ENCODE measurements at regions not wholly inside any gene's neighbourhood (a gene's known extent, or its start where the extent isn't known, plus 50 kb on each side); places are given as distances from the start of the nearest gene placed in this dataset.
"Not testable (repeated sequence)": the region's sequence is repeated elsewhere in the genome, so short reads cannot be mapped to it uniquely, and the experiment has no call there.

DNA sequence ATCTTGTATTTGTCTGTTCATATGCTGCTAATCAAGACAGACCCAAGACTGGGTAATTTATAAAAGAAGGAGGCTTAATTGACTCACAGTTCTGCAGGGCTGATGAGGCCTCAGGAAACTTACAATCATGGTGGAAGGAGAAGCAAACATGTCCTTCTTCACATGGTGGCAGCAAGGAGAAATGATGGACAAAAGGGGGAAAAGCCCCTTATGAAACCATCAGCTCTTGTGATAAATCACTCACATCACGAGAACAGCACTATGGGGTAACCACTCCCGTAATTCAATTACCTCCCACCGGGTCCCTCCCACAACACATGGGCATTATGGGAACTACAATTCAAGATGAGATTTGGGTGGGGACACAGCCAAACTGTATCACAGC is 117.0 kb downstream of the TTC6 start:
- DNase-seq (ENCODE audit: low read depth): not testable (repeated sequence)

- DNase-seq (ENCODE audit: low read depth): no peak
Measured at GRCh38 chr14:37712976-37713431, 117.6 kb downstream of the TTC6 start.

DNA sequence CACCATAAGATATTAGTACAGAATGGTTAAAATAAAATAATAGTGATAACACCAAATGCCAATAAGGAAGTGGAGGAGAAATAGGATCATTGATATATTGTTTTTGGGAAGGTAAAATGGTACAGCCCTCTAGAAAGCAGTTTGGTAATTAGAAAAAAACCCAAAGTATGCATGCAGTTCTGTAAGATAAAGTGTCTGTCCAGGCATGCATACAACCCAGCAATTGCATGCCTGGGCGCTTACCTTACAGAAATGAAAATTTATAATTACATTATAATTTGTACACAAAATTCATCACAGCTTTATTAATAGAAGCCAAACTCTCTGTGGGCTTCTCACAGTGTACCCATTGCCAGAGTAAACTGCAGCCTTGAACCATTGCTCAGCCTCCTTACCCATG is 124.7 kb downstream of the TTC6 start:
- DNase-seq (ENCODE audit: low read depth): no peak

- DNase-seq (ENCODE audit: low read depth): no peak
Measured at GRCh38 chr14:37721976-37722659, 126.7 kb downstream of the TTC6 start.

DNA sequence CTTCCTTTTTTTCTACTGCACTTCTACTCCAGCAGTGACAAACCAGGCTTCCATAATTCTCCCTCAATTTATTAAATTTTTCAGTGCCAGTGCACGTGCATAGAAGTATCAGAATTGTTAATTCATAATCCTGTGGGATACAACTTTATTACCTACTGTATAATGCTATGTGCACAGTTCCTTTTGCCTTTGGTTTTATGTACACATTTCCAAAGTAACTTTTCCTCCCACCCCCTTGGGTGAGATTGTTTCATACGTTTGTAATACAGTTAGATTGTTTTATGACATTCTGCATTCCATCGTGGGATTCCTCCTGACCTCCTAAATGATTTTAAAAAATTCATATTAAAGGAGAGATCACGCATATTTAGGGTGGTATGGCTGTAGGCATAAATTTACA is 128.1 kb downstream of the TTC6 start:
- DNase-seq (ENCODE audit: low read depth): no peak

- DNase-seq (ENCODE audit: low read depth): no peak
Measured at GRCh38 chr14:37726708-37727107, 131.3 kb downstream of the TTC6 start.

- DNase-seq (ENCODE audit: low read depth): no peak
Measured at GRCh38 chr14:37729218-37729617, 133.8 kb downstream of the TTC6 start.

- DNase-seq (ENCODE audit: low read depth): no peak
Measured at GRCh38 chr14:37731094-37731493, 135.7 kb downstream of the TTC6 start.

DNA sequence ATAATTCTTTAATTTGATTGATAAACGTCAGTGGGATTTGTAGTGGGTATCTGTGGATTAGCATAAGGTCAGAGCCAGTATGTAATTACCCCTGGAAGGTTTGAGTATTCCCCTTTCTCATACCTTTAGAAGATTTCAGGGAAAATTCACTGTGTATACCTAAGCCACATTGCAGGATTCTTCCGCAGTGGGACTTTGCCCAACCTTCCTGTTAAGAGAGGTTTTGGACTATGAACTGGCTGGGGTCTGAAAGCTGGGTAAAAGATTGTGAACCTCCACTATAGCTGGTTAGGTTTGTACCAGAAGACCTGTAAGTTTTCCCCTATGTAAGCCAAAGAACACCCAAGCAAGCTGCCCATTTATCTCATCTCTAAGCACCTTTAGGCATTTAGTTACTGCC is 150.2 kb downstream of the TTC6 start:
- DNase-seq (ENCODE audit: low read depth): no peak

DNA sequence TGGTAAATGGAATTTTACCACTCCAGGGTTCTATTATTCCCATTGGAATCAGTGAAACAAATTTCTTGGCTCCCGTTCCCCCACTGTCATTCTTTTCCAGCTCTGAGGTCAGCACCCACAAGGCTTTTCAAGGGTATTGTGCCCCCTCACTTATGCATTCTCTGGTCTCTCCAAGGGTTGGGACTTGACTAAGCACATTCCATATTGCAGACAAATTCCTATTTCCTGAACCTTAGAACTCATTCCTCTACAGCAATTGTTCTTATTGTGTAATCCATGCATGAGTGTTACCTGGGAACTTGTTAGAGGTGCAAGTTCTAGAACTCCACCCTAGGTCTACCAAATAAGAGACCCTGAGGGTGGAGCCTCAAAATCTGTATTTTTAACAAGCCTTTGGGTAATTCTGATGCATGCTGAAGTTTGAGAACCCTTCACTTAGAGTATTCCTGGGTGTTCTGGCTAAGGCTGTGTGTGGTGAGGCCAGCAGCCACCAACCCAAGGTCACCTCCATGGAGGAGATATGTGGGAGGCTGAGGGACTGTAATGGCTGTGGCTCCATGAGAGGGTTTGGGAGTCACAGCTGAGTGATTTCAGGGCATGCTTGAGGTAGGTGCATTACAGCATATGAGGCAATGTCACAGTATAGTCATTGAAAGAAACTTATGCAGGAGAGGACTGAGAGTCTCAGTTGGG is 150.9 kb downstream of the TTC6 start:
- no peak for DNase-seq (ENCODE audit: low read depth)

DNA sequence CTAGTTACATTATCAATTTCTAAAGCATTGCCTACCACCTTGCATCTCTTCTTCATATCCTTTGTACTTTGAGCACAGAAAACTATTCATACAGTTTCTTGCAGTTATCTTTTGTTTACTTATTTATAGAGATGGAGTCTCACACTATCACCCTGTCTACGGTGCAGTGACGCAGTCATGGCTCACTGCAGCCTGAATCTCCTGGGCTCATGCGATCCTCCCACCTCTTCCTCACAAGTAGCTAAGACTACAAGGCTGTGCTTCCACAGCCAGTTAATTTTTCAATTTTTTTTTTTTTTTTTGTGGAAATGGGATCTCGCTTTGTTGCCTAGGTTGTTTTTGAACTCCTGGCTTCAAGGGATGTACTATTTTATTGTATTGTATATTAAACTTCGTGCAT is 158.0 kb downstream of the TTC6 start:
- no peak for DNase-seq (ENCODE audit: low read depth)

DNA sequence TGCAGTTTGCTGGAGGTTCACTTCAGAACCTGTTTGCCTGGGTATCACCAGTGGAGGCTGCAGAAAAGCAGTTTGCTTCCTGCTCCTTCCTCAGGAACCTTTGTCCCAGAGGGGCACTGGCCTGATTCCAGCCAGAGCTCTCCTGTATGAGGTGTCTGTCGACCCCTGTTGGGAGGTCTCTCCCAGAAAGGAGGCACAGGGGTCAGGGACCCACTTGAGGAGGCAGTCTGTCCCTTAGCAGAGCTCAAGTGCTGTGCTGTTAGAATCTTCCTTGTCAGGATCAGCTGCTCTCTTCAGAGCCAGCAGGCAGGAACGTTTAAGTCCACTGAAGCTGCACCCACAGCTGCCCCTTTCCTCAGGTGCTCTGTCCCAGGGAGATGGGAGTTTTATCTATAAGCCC is 164.8 kb downstream of the TTC6 start:
- not testable (repeated sequence) for DNase-seq (ENCODE audit: low read depth)

DNA sequence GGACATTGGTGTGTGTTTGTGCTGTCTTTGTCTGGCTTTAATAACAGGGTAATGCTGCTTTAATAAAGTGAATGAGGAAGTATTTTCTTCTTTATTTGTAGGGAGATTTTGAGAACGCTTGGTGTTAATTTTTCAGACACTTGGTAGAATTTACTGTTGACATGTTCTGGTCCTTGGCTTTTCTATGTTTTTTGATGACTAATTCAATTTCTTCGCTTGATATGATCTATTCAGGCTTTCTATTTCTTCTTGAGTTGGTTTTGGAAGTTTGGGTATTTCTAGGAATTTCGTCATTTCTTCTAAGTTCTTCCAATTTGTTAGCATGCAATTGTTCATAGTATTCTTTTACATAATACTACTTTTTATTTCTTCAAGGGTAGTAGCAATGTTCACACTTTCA is 167.8 kb downstream of the TTC6 start:
- no peak for DNase-seq (ENCODE audit: low read depth)

GRCh38 chr14:37772283-37772682 is 176.9 kb downstream of the TTC6 start:
- not testable (repeated sequence) for DNase-seq (ENCODE audit: low read depth)

- no peak for DNase-seq (ENCODE audit: low read depth)
Measured at GRCh38 chr14:37776791-37777499, 181.5 kb downstream of the TTC6 start.

DNA sequence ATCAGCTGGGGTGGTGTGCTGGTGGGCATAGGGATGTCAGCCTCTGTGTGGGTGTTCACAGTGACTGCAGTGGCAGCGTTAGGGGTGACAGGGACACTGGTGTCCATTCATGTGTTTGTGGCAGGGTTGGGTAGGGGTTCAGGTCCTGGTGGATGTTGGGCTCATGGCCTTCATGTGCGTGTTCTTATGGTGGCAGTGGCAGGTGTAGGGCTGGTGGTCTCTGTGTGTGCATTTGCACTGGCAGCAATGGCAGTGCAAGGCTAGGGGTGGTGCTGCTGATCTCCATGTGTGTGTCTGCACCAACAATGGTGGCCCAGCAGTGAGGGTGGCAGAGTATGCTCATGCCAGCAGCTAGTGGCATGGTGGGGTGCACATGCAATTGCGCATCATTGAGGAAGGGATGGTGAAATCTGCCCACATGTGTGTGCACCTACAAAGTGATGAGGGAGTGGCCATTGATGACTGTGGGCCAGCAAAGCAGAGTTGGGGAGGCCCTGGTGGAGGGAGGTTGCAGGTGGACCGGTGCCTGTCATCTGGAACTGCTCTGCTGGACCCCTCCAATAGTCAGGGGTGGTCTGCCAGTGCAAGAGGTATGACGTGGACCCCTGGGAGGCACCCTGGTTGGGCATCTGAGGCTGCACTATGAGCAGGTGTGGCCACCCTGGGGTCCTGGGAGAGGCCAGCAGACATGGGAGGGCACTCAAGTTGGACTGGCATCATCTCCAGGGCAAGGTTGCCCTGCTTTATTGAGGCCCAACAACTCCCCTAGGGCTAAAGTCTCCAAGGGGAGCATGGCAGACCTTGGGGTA is 182.9 kb downstream of the TTC6 start:
- no peak for DNase-seq (ENCODE audit: low read depth)

DNA sequence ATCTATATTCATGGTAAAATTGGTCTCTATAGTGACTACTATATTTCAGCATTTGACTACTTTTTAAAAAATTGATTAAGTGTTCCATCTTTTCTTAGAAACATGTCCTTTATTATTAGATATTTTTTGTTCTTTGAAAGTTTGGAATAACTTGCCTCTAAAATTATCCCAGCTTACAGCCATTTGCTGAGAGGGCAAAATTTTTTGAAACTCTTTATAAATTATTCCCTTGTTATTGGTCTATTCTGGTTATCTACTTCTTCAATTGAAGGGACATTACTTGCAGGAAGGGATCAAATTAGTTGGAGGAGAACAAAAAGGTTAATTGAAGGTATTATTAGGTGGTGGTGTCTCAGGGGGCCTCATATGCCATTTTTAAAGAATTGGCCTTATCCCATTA is 184.1 kb downstream of the TTC6 start:
- no peak for DNase-seq (ENCODE audit: low read depth)

DNA sequence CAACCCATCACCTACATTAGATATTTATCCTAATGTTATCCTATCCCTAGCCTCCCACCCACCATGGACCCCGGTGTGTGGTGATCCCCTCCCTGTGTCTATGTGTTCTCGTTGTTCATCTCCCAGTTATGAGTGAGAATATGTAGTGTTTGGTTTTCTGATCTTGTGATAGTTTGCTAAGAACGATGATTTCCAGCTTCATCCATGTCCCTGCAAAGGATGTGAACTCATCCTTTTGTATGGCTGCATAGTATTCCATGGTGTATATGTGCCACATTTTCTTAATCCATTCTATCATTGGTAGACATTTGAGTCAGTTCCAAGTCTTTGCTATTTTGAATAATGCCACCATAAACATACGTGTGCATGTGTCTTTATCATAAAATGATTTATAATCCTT is 185.3 kb downstream of the TTC6 start:
- not testable (repeated sequence) for DNase-seq (ENCODE audit: low read depth)

GRCh38 chr14:37784203-37784826 is 188.9 kb downstream of the TTC6 start:
- not testable (repeated sequence) for DNase-seq (ENCODE audit: low read depth)

DNA sequence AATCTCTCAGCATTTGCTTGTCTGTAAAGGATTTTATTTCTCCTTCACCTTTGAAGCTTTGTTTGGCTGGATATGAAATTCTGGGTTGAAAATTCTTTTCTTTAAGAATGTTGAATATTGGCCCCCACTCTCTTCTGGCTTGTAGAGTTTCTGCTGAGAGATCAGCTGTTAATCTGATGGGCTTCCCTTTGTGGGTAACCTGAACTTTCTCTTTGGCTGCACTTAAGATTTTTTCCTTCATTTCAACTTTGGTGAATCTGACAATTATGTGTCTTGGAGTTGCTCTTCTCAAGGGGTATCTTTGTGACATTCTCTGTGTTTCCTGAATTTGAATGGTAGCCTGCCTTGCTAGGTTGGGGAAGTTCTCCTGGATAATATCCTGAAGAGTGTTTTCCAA is 189.4 kb downstream of the TTC6 start:
- not testable (repeated sequence) for DNase-seq (ENCODE audit: low read depth)

- DNase-seq (ENCODE audit: low read depth): not testable (repeated sequence)
Measured at GRCh38 chr14:37785298-37785697, 189.9 kb downstream of the TTC6 start.

- not testable (repeated sequence) for DNase-seq (ENCODE audit: low read depth)
Measured at GRCh38 chr14:37786114-37786625, 190.7 kb downstream of the TTC6 start.

All from T-helper 22 cell (primary cell).